ENCODE measurements at regions not wholly inside any gene's neighbourhood (a gene's known extent, or its start where the extent isn't known, plus 50 kb on each side); places are given as distances from the start of the nearest gene placed in this dataset.

DNA sequence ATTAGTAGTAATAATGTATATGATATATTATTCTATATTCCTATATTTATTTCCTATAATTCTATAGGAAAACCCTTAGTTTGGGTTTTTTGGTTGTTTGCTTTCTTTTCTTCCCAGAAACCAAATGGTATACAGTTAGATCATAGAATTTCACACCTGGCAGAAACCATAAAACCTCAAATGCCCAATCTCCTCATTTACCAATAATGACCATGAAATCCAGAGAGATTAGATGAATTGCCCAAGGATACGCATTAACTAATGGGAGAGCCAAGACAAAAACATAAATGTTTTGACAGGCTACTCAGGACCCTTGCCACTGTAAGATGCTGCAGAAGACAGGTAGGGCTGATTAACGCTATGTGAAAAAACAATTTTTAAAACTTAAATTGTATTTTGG lies 158.7 kb upstream of the FST start:
- no peak for DNase-seq
- H3K9me2 ChIP-seq (ENCODE audit: insufficient read depth), result no peaks in the 10 kb centered on the region
- peaks cover 16% of the 10 kb centered on the region for H3K4me1 ChIP-seq (replicated peaks; ENCODE audit: insufficient read depth)
- H3K27ac ChIP-seq, result no peak overlapping the region
- no peak for TF ChIP-seq EZH2 (IDR thresholded peaks at IDR 0.05; ENCODE audit: low read depth)
- TF ChIP-seq, protein P1, sequence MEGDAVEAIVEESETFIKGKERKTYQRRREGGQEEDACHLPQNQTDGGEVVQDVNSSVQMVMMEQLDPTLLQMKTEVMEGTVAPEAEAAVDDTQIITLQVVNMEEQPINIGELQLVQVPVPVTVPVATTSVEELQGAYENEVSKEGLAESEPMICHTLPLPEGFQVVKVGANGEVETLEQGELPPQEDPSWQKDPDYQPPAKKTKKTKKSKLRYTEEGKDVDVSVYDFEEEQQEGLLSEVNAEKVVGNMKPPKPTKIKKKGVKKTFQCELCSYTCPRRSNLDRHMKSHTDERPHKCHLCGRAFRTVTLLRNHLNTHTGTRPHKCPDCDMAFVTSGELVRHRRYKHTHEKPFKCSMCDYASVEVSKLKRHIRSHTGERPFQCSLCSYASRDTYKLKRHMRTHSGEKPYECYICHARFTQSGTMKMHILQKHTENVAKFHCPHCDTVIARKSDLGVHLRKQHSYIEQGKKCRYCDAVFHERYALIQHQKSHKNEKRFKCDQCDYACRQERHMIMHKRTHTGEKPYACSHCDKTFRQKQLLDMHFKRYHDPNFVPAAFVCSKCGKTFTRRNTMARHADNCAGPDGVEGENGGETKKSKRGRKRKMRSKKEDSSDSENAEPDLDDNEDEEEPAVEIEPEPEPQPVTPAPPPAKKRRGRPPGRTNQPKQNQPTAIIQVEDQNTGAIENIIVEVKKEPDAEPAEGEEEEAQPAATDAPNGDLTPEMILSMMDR (conservative IDR thresholded peaks at IDR 0.05), result no peak
- no TSS peak for BruUV-seq (replicated peaks)
- no peaks in the 10 kb centered on the region for H3K79me2 ChIP-seq (ENCODE audit: low read depth)
- intact Hi-C loops (cut with micrococcal nuclease; ENCODE audit: unreplicated experiment), result no loop called here
- H3K9me3 ChIP-seq (ENCODE audit: insufficient read depth, low read depth), result 0 out of 2 replicates have a peak, but pooled peaks cover 3% of the 10 kb centered on the region
- H2AFZ ChIP-seq, result no peak overlapping the region
- H3K27me3 ChIP-seq (ENCODE audit: insufficient read depth, low read depth), result no peaks in the 10 kb centered on the region
- ChIA-PET POLR2A (ENCODE audit: unreplicated experiment) (no interaction called here), CTCF (no interaction called here)
- H3K4me3 ChIP-seq, result no peak overlapping the region
- H3K4me2 ChIP-seq, result no peak overlapping the region
- peaks cover 10% of the 10 kb centered on the region; the same call in 1 of the 2 replicates for H3F3A ChIP-seq (ENCODE audit: insufficient read depth, low read depth)
- no peaks in the 10 kb centered on the region for H3K36me3 ChIP-seq (ENCODE audit: low read depth)
- H4K20me1 ChIP-seq (ENCODE audit: insufficient read depth), result no peaks in the 10 kb centered on the region

DNA sequence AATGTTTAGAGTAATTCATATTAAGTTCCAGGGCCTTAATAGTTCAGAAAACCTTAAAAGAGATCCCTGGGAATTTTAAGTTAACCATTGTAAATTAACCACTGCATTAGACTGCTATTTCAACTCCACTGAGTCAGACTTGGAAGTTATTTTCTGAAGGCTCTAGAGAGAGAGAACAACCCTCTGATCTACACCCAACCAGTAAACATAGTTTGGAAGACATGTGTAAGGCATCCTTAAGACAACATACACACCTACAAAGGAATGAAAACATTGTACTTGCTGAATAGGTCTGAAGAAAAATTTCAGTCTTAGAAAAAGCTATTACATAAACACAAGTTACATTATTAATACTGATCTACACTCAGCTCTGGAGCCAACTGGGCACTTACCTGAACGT lies 158.2 kb upstream of the FST start:
- intact Hi-C loops (cut with micrococcal nuclease; ENCODE audit: unreplicated experiment), result no loop called here
- TF ChIP-seq EZH2 (IDR thresholded peaks at IDR 0.05; ENCODE audit: low read depth), result no peak
- TF ChIP-seq, protein P1 (conservative IDR thresholded peaks at IDR 0.05), result no peak
- ChIA-PET CTCF (no interaction called here), POLR2A (ENCODE audit: unreplicated experiment) (no interaction called here)
- H3K4me2 ChIP-seq, result no peak overlapping the region
- no peaks in the 10 kb centered on the region for H3K9me2 ChIP-seq (ENCODE audit: insufficient read depth)
- no peaks in the 10 kb centered on the region for H3K79me2 ChIP-seq (ENCODE audit: low read depth)
- peaks cover 16% of the 10 kb centered on the region for H3K4me1 ChIP-seq (replicated peaks; ENCODE audit: insufficient read depth)
- H3K36me3 ChIP-seq (ENCODE audit: low read depth), result no peaks in the 10 kb centered on the region
- no peak overlapping the region for H3K4me3 ChIP-seq
- H2AFZ ChIP-seq, result no peak overlapping the region
- no TSS peak for BruUV-seq (replicated peaks)
- H4K20me1 ChIP-seq (ENCODE audit: insufficient read depth), result no peaks in the 10 kb centered on the region
- H3K27ac ChIP-seq, result no peak overlapping the region
- no peak for DNase-seq
- 0 out of 2 replicates have a peak, but pooled peaks cover 3% of the 10 kb centered on the region for H3K9me3 ChIP-seq (ENCODE audit: insufficient read depth, low read depth)
- H3K27me3 ChIP-seq (ENCODE audit: insufficient read depth, low read depth), result no peaks in the 10 kb centered on the region
- H3F3A ChIP-seq (ENCODE audit: insufficient read depth, low read depth), result peaks cover 10% of the 10 kb centered on the region; the same call in 1 of the 2 replicates

DNA sequence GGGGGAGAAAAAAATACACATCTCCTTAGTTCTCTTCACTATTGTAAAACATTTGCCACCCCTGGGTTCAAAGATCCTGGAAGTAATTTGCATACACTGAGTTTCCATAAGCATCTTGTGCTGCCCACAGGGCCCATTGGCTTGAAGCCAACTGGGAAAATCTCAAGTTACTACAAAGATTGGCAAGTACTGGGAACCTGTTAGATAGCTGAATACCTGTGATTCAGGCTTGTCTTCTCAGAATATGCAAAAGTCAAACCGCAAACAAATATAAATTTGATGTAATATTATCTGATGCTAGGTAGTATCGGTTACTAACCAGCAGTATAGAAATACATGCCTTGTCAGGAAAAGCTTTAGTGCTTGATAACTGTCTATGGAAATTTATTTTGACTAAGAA lies 156.9 kb upstream of the FST start:
- ChIA-PET CTCF (no interaction called here), POLR2A (ENCODE audit: unreplicated experiment) (no interaction called here)
- H3K79me2 ChIP-seq (ENCODE audit: low read depth), result no peaks in the 10 kb centered on the region
- H3K4me1 ChIP-seq (replicated peaks; ENCODE audit: insufficient read depth), result peaks cover 16% of the 10 kb centered on the region
- H3K27me3 ChIP-seq (ENCODE audit: insufficient read depth, low read depth), result no peaks in the 10 kb centered on the region
- 0 out of 2 replicates have a peak, but pooled peaks cover 3% of the 10 kb centered on the region for H3K9me3 ChIP-seq (ENCODE audit: insufficient read depth, low read depth)
- H2AFZ ChIP-seq, result no peak overlapping the region
- H3F3A ChIP-seq (ENCODE audit: insufficient read depth, low read depth), result peaks cover 10% of the 10 kb centered on the region; the same call in 1 of the 2 replicates
- no peaks in the 10 kb centered on the region for H3K36me3 ChIP-seq (ENCODE audit: low read depth)
- BruUV-seq (replicated peaks), result no TSS peak
- peak; percentile 27 to 47 for DNase-seq
- peak overlapping the region; percentile 7; the same call in 1 of the 2 replicates for H3K4me2 ChIP-seq
- peak overlapping the region; percentile 45; the same call in 1 of the 2 replicates for H3K27ac ChIP-seq
- intact Hi-C loops (cut with micrococcal nuclease; ENCODE audit: unreplicated experiment), result no loop called here
- TF ChIP-seq EZH2 (IDR thresholded peaks at IDR 0.05; ENCODE audit: low read depth), result no peak
- TF ChIP-seq, protein P1 (conservative IDR thresholded peaks at IDR 0.05), result no peak
- H4K20me1 ChIP-seq (ENCODE audit: insufficient read depth), result no peaks in the 10 kb centered on the region
- H3K9me2 ChIP-seq (ENCODE audit: insufficient read depth), result no peaks in the 10 kb centered on the region
- no peak overlapping the region for H3K4me3 ChIP-seq

Measured in PC-9 (cell line).